Mesenchymal stem cell (in vitro differentiated cells and primary cell): ENCODE measurements at regions not wholly inside any gene's neighbourhood (a gene's known extent, or its start where the extent isn't known, plus 50 kb on each side); places are given as distances from the start of the nearest gene placed in this dataset.

Experiments
- DNase-seq: peaks from one replicate; pipeline ENCODE4 v3.0.0-alpha.2; 2013
- H2AFZ ChIP-seq: one replicate; pipeline ENCODE4 v1.6.1; 2013; ENCODE audit warnings: low read depth, mild to moderate bottlenecking, control low read depth, inconsistent platforms, low read length, moderate library complexity
- H2AK5ac ChIP-seq: 2 replicates; pipeline ENCODE4 v1.6.1; 2013; ENCODE audit warnings: low read length, moderate library complexity, mild to moderate bottlenecking, inconsistent platforms; ENCODE audit not compliant: severe bottlenecking
- H2BK120ac ChIP-seq: one replicate; pipeline ENCODE4 v1.6.1; 2013; ENCODE audit warnings: low read depth, mild to moderate bottlenecking, inconsistent platforms, low read length, moderate library complexity
- H2BK12ac ChIP-seq, 2 experiments: one replicate each; pipeline ENCODE4 v1.6.1; 2013; ENCODE audit warnings: inconsistent platforms in 2 of 2, low read length in 2 of 2, mild to moderate bottlenecking in 2 of 2, moderate library complexity in 2 of 2, control low read depth in 1 of 2
- H2BK15ac ChIP-seq: one replicate; pipeline ENCODE4 v1.6.1; 2013; ENCODE audit warnings: mild to moderate bottlenecking, low read depth, inconsistent platforms; ENCODE audit not compliant: poor library complexity, severe bottlenecking
- H2BK5ac ChIP-seq: 2 replicates; pipeline ENCODE4 v1.6.1; 2013; ENCODE audit warnings: low read depth, mild to moderate bottlenecking, low read length, control low read depth, inconsistent platforms; ENCODE audit not compliant: poor library complexity, severe bottlenecking
- H3K14ac ChIP-seq, 2 experiments: one replicate each; pipeline ENCODE4 v1.6.1; 2013; ENCODE audit warnings: inconsistent platforms in 2 of 2, low read length in 2 of 2, control low read depth in 1 of 2, mild to moderate bottlenecking in 1 of 2, moderate library complexity in 1 of 2
- H3K18ac ChIP-seq, 2 experiments: one replicate each; pipeline ENCODE4 v1.6.1; 2013; ENCODE audit warnings: inconsistent platforms in 2 of 2, low read length in 2 of 2, control low read depth in 1 of 2, low read depth in 1 of 2, mild to moderate bottlenecking in 1 of 2
- H3K23ac ChIP-seq, 2 experiments: one replicate each; pipeline ENCODE4 v1.6.1; 2013; ENCODE audit warnings: inconsistent platforms in 2 of 2, low read length in 2 of 2, mild to moderate bottlenecking in 2 of 2, moderate library complexity in 2 of 2, control low read depth in 1 of 2
- H3K27ac ChIP-seq: 2 replicates; pipeline ENCODE4 v1.5.1; 2013; ENCODE audit warnings: mild to moderate bottlenecking, moderate library complexity, low read length, control low read depth, inconsistent platforms; ENCODE audit not compliant: poor library complexity, severe bottlenecking
- H3K27me3 ChIP-seq, 2 experiments: 2 replicates each; pipeline versions ENCODE4 v1.6.1 to v1.7.0; 2013; ENCODE audit warnings: low read length in 2 of 2, mild to moderate bottlenecking in 2 of 2, moderate library complexity in 2 of 2, control low read depth in 1 of 2, inconsistent platforms in 1 of 2; ENCODE audit not compliant: control insufficient read depth in 1 of 2, insufficient read depth in 1 of 2
- H3K36me3 ChIP-seq, 2 experiments: 2 replicates each; pipeline versions ENCODE4 v1.6.1 to v1.7.0; 2013; ENCODE audit warnings: low read length in 2 of 2, control low read depth in 1 of 2, inconsistent platforms in 1 of 2, low read depth in 1 of 2, mild to moderate bottlenecking in 1 of 2; ENCODE audit not compliant: insufficient read depth in 2 of 2, control insufficient read depth in 1 of 2
- H3K4ac ChIP-seq, 2 experiments: one replicate each; pipeline ENCODE4 v1.6.1; 2013; ENCODE audit warnings: inconsistent platforms in 2 of 2, low read length in 2 of 2, mild to moderate bottlenecking in 2 of 2, moderate library complexity in 2 of 2, control low read depth in 1 of 2, low read depth in 1 of 2
- H3K4me1 ChIP-seq: 2 replicates; pipeline ENCODE4 v1.6.1; 2013; ENCODE audit warnings: low read depth, low read length, control low read depth; ENCODE audit not compliant: control insufficient read depth, insufficient read depth
- H3K4me2 ChIP-seq: 2 replicates; pipeline ENCODE4 v1.6.1; 2013; ENCODE audit warnings: low read length, mild to moderate bottlenecking, inconsistent platforms; ENCODE audit not compliant: poor library complexity, severe bottlenecking
- H3K4me3 ChIP-seq, 2 experiments: 2 replicates each; pipeline versions ENCODE4 v1.5.1 to v1.7.0; 2013; ENCODE audit warnings: low read length in 2 of 2, mild to moderate bottlenecking in 2 of 2, control low read depth in 1 of 2, low read depth in 1 of 2; ENCODE audit not compliant: insufficient read depth in 1 of 2
- H3K79me1 ChIP-seq: replicated peaks from 2 replicates; pipeline ENCODE4 v1.6.1; 2013; ENCODE audit warnings: mild to moderate bottlenecking, control low read depth, low read length, inconsistent platforms; ENCODE audit not compliant: poor library complexity, severe bottlenecking
- H3K9ac ChIP-seq: 2 replicates; pipeline ENCODE4 v1.7.0; 2013; ENCODE audit warnings: mild to moderate bottlenecking, low read length, moderate library complexity
- H3K9me3 ChIP-seq: 2 replicates; pipeline ENCODE4 v1.7.0; 2013; ENCODE audit warnings: mild to moderate bottlenecking, low read length; ENCODE audit not compliant: control insufficient read depth
- H4K8ac ChIP-seq: one replicate; pipeline ENCODE4 v1.6.1; 2013; ENCODE audit warnings: inconsistent platforms, mild to moderate bottlenecking, low read length, moderate library complexity
- H4K91ac ChIP-seq: one replicate; pipeline ENCODE4 v1.6.1; 2013; ENCODE audit warnings: mild to moderate bottlenecking, low read length, inconsistent platforms
- WGBS: methylation state at CpG from one replicate; pipeline ENCODE4 v1.1.7; 2013; ENCODE audit warnings: mixed read lengths; 5-methylcytosine and 5-hydroxymethylcytosine counted together

GRCh38 chr10:85259908-85260307, 931.5 kb downstream of the CCSER2 start:
- H3K9me3 ChIP-seq = peaks cover 6% of the 10 kb centered on the region
- no peak overlapping the region for H2AK5ac ChIP-seq
- H2BK12ac ChIP-seq = no peak overlapping the region
- WGBS = 46% methylated on average over 1 of the region's 4 CpGs
- no peak overlapping the region for H4K91ac ChIP-seq
- H3K4me2 ChIP-seq = no peak overlapping the region
- H3K9ac ChIP-seq = no peak overlapping the region
- H2BK15ac ChIP-seq = no peak overlapping the region
- no peaks in the 10 kb centered on the region for H3K27me3 ChIP-seq
- no peak overlapping the region for H2BK120ac ChIP-seq
- H2BK5ac ChIP-seq = no peak overlapping the region
- H3K4me3 ChIP-seq = no peak overlapping the region
- no peaks in the 10 kb centered on the region for H3K36me3 ChIP-seq
- no peak overlapping the region for H3K18ac ChIP-seq
- no peaks in the 10 kb centered on the region for H3K4me1 ChIP-seq
- no peaks in the 10 kb centered on the region for H3K79me1 ChIP-seq
- no peak overlapping the region for H3K4ac ChIP-seq
- H3K23ac ChIP-seq = no peak overlapping the region
- no peak overlapping the region for H2AFZ ChIP-seq
- no peak for DNase-seq
- H4K8ac ChIP-seq = no peak overlapping the region
- no peak overlapping the region for H3K14ac ChIP-seq
- no peak overlapping the region for H3K27ac ChIP-seq

DNA sequence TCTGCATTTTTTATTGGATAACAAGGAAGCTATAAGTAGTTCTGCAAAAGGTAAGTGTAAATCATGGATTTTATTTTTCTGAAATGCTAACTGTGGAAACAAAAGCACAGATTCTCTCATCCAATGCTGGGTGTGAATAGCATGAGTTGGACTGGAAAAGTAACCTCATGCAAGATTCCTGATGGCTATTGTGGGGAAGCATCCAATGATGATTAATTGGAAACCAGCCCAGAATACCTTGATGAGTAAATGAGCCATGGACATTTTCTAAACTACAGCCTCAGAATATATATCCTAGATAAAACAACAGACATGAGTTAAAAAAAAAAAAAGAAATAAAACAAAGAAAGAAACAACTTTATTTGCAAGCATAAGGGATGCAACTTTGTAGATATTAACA, 934.6 kb downstream of the CCSER2 start:
- H2AFZ ChIP-seq = no peak overlapping the region
- H4K91ac ChIP-seq = no peak overlapping the region
- no peak overlapping the region for H2BK120ac ChIP-seq

DNA sequence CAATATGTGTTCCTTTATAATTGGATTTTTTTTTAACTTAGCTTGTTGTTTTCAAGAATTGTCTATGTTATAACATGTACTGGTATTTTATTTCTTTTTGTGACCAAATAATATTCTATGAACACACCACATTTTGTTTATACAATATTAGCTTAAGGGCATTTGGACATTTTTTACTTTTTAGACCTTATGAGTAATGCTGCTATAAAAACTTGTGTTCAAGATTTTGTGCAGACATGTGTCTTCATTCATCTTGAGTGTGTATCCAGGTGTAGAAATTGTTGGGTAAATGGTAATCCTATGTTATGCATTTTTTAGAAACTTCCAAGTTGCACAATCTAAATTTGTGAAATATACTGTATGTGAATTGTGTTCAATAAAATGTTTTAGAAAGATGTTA, 936.7 kb downstream of the CCSER2 start:
- no peak overlapping the region for H3K14ac ChIP-seq
- no peak overlapping the region for H3K23ac ChIP-seq
- H4K91ac ChIP-seq = no peak overlapping the region
- no peak for DNase-seq
- no peak overlapping the region for H3K4me3 ChIP-seq
- no peak overlapping the region for H2BK5ac ChIP-seq
- H3K9me3 ChIP-seq = peaks cover 19% of the 10 kb centered on the region
- H3K79me1 ChIP-seq = no peaks in the 10 kb centered on the region
- H4K8ac ChIP-seq = no peak overlapping the region
- no peaks in the 10 kb centered on the region for H3K36me3 ChIP-seq
- H2AFZ ChIP-seq = no peak overlapping the region
- no peak overlapping the region for H3K18ac ChIP-seq
- no peak overlapping the region for H3K4me2 ChIP-seq
- no peak overlapping the region for H2AK5ac ChIP-seq
- no peak overlapping the region for H2BK120ac ChIP-seq
- no peaks in the 10 kb centered on the region for H3K27me3 ChIP-seq
- no peak overlapping the region for H3K4ac ChIP-seq
- no peak overlapping the region for H2BK15ac ChIP-seq
- H2BK12ac ChIP-seq = no peak overlapping the region
- no peak overlapping the region for H3K27ac ChIP-seq
- no peak overlapping the region for H3K9ac ChIP-seq
- H3K4me1 ChIP-seq = no peaks in the 10 kb centered on the region

More for the DNA sequence above, 934.6 kb downstream of the CCSER2 start:
- H3K14ac ChIP-seq = no peak overlapping the region
- no peak overlapping the region for H3K23ac ChIP-seq
- H3K4me3 ChIP-seq = no peak overlapping the region
- no peak overlapping the region for H4K8ac ChIP-seq
- H3K4ac ChIP-seq = no peak overlapping the region
- no peak for DNase-seq
- H2AK5ac ChIP-seq = no peak overlapping the region
- H2BK5ac ChIP-seq = no peak overlapping the region
- no peaks in the 10 kb centered on the region for H3K4me1 ChIP-seq
- no peak overlapping the region for H3K9ac ChIP-seq
- no peak overlapping the region for H3K18ac ChIP-seq
- H3K36me3 ChIP-seq = no peaks in the 10 kb centered on the region
- no peak overlapping the region for H2BK15ac ChIP-seq
- H2BK12ac ChIP-seq = no peak overlapping the region
- no peak overlapping the region for H3K27ac ChIP-seq
- H3K27me3 ChIP-seq = no peaks in the 10 kb centered on the region
- H3K9me3 ChIP-seq = peaks cover 6% of the 10 kb centered on the region
- H3K79me1 ChIP-seq = no peaks in the 10 kb centered on the region
- H3K4me2 ChIP-seq = no peak overlapping the region

DNA sequence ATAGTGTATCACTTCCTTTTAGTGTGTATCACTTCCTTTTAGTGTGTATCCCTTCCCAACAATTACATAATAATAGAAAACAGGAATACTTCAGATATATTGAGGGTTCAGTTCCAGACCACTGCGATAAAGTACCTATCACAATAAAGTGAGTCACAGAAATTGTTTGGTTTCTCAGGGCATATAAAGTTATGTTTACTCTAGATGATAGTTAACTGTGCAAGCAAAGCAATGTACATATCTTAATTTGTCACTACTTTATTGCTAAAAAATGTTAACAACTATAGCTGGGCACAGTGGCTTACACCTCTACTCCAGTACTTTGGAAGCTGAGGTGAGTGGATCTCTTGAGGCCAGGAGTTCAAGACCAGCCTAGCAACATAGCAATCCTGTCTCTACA, 938.4 kb downstream of the CCSER2 start:
- Histone ChIP-seq H3K36me3 (no peaks in the 10 kb centered on the region), H3K23ac (no peak overlapping the region), H3K4ac (no peak overlapping the region)

More for the DNA sequence above, 938.4 kb downstream of the CCSER2 start:
- no peak for DNase-seq
- no peak overlapping the region for H4K8ac ChIP-seq
- H2AK5ac ChIP-seq = no peak overlapping the region
- H2BK15ac ChIP-seq = no peak overlapping the region
- no peak overlapping the region for H3K27ac ChIP-seq
- H3K9ac ChIP-seq = no peak overlapping the region
- H2AFZ ChIP-seq = no peak overlapping the region
- WGBS = no CpG with 5 or more reads among the region's 1 CpG
- peaks cover 32% of the 10 kb centered on the region for H3K9me3 ChIP-seq
- H2BK5ac ChIP-seq = no peak overlapping the region
- H2BK120ac ChIP-seq = no peak overlapping the region
- no peak overlapping the region for H3K14ac ChIP-seq
- no peaks in the 10 kb centered on the region for H3K27me3 ChIP-seq
- no peak overlapping the region for H3K4me2 ChIP-seq
- H4K91ac ChIP-seq = no peak overlapping the region
- H2BK12ac ChIP-seq = no peak overlapping the region
- no peak overlapping the region for H3K4me3 ChIP-seq
- H3K4me1 ChIP-seq = no peaks in the 10 kb centered on the region
- H3K18ac ChIP-seq = no peak overlapping the region
- no peaks in the 10 kb centered on the region for H3K79me1 ChIP-seq
